ENCODE measurements at regions not wholly inside any gene's neighbourhood (a gene's known extent, or its start where the extent isn't known, plus 50 kb on each side); places are given as distances from the start of the nearest gene placed in this dataset.
A peak's percentile ranks its signal among the peaks of the same experiment; 100 is the strongest.

DNA sequence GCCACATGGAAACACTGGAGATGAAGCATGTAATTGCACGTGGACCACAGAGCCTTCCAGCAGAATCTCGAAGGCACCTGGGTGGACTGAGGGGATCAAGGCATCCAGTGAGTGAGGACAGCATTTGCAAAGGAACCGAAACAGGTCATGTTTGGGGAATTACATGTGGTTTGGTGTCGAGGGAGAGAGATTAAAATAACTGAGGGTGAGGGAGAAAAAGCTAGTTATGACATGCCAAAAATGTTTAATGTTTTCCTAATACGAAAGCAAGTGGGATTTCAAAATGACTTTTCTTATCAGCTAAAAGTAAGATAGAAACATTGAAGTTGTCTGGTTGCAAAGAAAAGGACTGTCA lies 157.1 kb downstream of the BLID start:
- no peak overlapping the region for H3K4me2 ChIP-seq
- peak overlapping the region in 1 of 2 experiments; percentile 68; a peak in 2 of 4 replicates for H3K27ac ChIP-seq (ENCODE audit: low read depth in 2 of 2, low read length in 1 of 2)
- TF ChIP-seq, protein P1, sequence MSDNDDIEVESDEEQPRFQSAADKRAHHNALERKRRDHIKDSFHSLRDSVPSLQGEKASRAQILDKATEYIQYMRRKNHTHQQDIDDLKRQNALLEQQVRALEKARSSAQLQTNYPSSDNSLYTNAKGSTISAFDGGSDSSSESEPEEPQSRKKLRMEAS (IDR thresholded peaks at IDR 0.05; ENCODE audit: low read depth): no peak
- TF ChIP-seq MXI1 (IDR thresholded peaks at IDR 0.05; ENCODE audit: low read depth, low read length): 0 out of 2 replicates have a peak, but pooled peaks have one; percentile 12
- no peak overlapping the region for H3K4me3 ChIP-seq (ENCODE audit: low read depth in 2 of 2, low read length in 1 of 2)
- H3K79me2 ChIP-seq (ENCODE audit: insufficient read depth): no peaks in the 10 kb centered on the region
- ChIA-PET CTCF (no interaction called here), POLR2A (no interaction called here)
- H3K4me1 ChIP-seq (ENCODE audit: control insufficient read depth in 1 of 2, insufficient read depth in 2 of 2, low read depth in 1 of 2, low read length in 1 of 2): peaks cover 0 to 10% of the 10 kb centered on the region in 2 experiments; a peak in 2 of 4 replicates
- H3F3A ChIP-seq (replicated peaks; ENCODE audit: insufficient read depth): no peaks in the 10 kb centered on the region
- no peaks in the 10 kb centered on the region for H3K36me3 ChIP-seq (replicated peaks in 1 of 2; ENCODE audit: control insufficient read depth in 1 of 2, insufficient read depth in 2 of 2, low read length in 1 of 2)
- no peaks in the 10 kb centered on the region for H3K9me2 ChIP-seq
- no peak for DNase-seq
- no peak overlapping the region for H3K9ac ChIP-seq
- H3K27me3 ChIP-seq (ENCODE audit: insufficient read depth): no peaks in the 10 kb centered on the region
- no peak overlapping the region for H2AFZ ChIP-seq (ENCODE audit: low read depth)
- H4K20me1 ChIP-seq (ENCODE audit: insufficient read depth): no peaks in the 10 kb centered on the region
- 64% methylated on average over 5 of the region's 5 CpGs for WGBS (ENCODE audit: low lambda C conversion rate)
- no peaks in the 10 kb centered on the region for H3K9me3 ChIP-seq

DNA sequence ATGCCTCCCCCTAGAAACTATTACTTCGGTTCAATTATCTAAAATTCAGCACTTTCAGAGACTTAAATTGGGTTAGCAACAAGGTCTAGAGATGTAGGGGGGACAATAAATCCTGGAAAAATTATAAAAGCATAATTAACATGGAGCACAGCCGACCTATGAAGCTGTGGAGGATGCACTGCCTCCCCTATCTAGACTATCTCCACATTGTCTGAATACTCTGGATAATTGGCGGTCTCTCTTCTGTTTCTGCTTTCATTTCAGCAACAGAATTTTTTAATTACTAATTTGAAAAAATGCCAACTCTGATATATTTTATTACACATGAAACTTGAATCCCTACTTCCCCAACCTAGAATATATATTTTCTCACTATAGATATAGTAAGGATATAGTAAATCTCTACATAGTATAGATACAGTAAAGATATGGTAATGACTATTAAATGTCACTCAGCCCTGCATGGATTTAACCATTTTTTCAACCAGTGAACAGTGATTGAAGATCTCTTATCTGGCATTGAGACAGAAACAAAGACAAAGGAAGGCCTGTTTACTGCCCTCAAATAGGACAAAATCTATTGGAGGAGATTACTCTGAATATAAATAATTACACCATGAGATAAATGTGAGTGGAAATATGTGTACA lies 157.6 kb downstream of the BLID start:
- Histone ChIP-seq H3K9ac (no peak overlapping the region), H3K4me1 (ENCODE audit: control insufficient read depth in 1 of 2, insufficient read depth in 2 of 2, low read depth in 1 of 2, low read length in 1 of 2) (peaks cover 0 to 10% of the 10 kb centered on the region in 2 experiments; a peak in 2 of 4 replicates), H3K79me2 (ENCODE audit: insufficient read depth) (no peaks in the 10 kb centered on the region), H3K27ac (ENCODE audit: low read depth in 2 of 2, low read length in 1 of 2) (peak overlapping the region in 1 of 2 experiments; percentile 68; a peak in 2 of 4 replicates), H3K4me2 (no peak overlapping the region), H3K9me3 (no peaks in the 10 kb centered on the region), H3F3A (replicated peaks; ENCODE audit: insufficient read depth) (no peaks in the 10 kb centered on the region), H3K4me3 (ENCODE audit: low read depth in 2 of 2, low read length in 1 of 2) (no peak overlapping the region), H3K36me3 (replicated peaks in 1 of 2; ENCODE audit: control insufficient read depth in 1 of 2, insufficient read depth in 2 of 2, low read length in 1 of 2) (no peaks in the 10 kb centered on the region), H3K9me2 (no peaks in the 10 kb centered on the region), H2AFZ (ENCODE audit: low read depth) (no peak overlapping the region), H3K27me3 (ENCODE audit: insufficient read depth) (no peaks in the 10 kb centered on the region), H4K20me1 (ENCODE audit: insufficient read depth) (no peaks in the 10 kb centered on the region)
- WGBS (ENCODE audit: low lambda C conversion rate): 40% methylated on average over 3 of the region's 3 CpGs
- TF ChIP-seq NRF1 (IDR thresholded peaks at IDR 0.05; ENCODE audit: low read depth, low read length): no peak
- TF ChIP-seq, protein P1 (IDR thresholded peaks at IDR 0.05; ENCODE audit: low read depth): 0 out of 2 replicates have a peak, but pooled peaks have one; percentile 21
- no peak for TF ChIP-seq FOXJ3 (CRISPR knock-in tag; IDR thresholded peaks at IDR 0.05)
- TF ChIP-seq MXI1 (IDR thresholded peaks at IDR 0.05; ENCODE audit: low read depth, low read length): peak; percentile 5; the same call in 1 of the 2 replicates
- peak; percentile 31; the same call in 1 of the 2 replicates for TF ChIP-seq RCOR1 (IDR thresholded peaks at IDR 0.05; ENCODE audit: low read length)
- TF ChIP-seq GATA2 (CRISPR knock-in tag; IDR thresholded peaks at IDR 0.05): peak; percentile 69
- peak in 1 of 2 experiments; percentile 20; a peak in 1 of 4 replicates for TF ChIP-seq EP300 (IDR thresholded peaks at IDR 0.05; ENCODE audit: borderline replicate concordance in 1 of 2, low read depth in 1 of 2, low read length in 1 of 2)
- DNase-seq: peak; percentile 63
- ChIA-PET CTCF (interaction anchor here (1.6 kb wide), 1 partner anchor 14 kb away, joined by 5 read pairs; no protein-coding TSS in a partner anchor), POLR2A (no interaction called here)

DNA sequence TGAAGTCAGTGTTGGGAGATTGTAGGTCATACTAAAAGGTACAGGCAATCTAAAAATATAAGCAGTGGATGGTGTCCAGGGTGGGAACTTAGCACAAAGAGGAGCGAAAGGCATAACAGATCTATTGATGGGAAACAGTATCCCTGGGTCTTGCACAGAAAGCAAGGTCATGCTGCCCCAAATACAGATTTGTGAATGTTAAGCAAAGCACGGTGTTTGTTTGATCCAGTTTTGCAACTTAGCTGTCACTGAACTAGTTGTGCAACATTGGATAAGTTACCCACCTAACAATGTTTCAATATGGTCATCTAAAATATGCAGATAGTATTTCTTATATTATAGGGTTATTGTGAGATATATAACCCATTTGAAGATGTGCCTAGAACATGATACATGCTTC lies 162.9 kb downstream of the BLID start:
- Histone ChIP-seq H3K27ac (ENCODE audit: low read depth in 2 of 2, low read length in 1 of 2) (no peak overlapping the region), H3K4me1 (ENCODE audit: control insufficient read depth in 1 of 2, insufficient read depth in 2 of 2, low read depth in 1 of 2, low read length in 1 of 2) (no peaks in the 10 kb centered on the region; a peak in 1 of 4 replicates), H3K9me2 (no peaks in the 10 kb centered on the region), H2AFZ (ENCODE audit: low read depth) (no peak overlapping the region), H3K79me2 (ENCODE audit: insufficient read depth) (no peaks in the 10 kb centered on the region), H3K4me2 (no peak overlapping the region), H3K9me3 (no peaks in the 10 kb centered on the region), H3F3A (replicated peaks; ENCODE audit: insufficient read depth) (no peaks in the 10 kb centered on the region), H3K9ac (no peak overlapping the region), H3K4me3 (ENCODE audit: low read depth in 2 of 2, low read length in 1 of 2) (no peak overlapping the region), H4K20me1 (ENCODE audit: insufficient read depth) (no peaks in the 10 kb centered on the region), H3K27me3 (ENCODE audit: insufficient read depth) (no peaks in the 10 kb centered on the region), H3K36me3 (replicated peaks in 1 of 2; ENCODE audit: control insufficient read depth in 1 of 2, insufficient read depth in 2 of 2, low read length in 1 of 2) (no peaks in the 10 kb centered on the region)
- POLR2A ChIA-PET: no interaction called here
- CTCF ChIA-PET: no interaction called here
- WGBS (ENCODE audit: low lambda C conversion rate): 66% methylated on average over 2 of the region's 2 CpGs
- no peak for DNase-seq
- TF ChIP-seq RAD21 (IDR thresholded peaks at IDR 0.05; ENCODE audit: low read length): no peak
- no peak for TF ChIP-seq SMC3 (IDR thresholded peaks at IDR 0.05; ENCODE audit: low read depth, low read length)
- TF ChIP-seq RCOR1 (IDR thresholded peaks at IDR 0.05; ENCODE audit: low read length): no peak
- no peak for TF ChIP-seq RFX5 (IDR thresholded peaks at IDR 0.05; ENCODE audit: low read length)
- TF ChIP-seq POLR2AphosphoS5 (IDR thresholded peaks at IDR 0.05; ENCODE audit: low read depth, low read length): no peak
- TF ChIP-seq, protein P2, sequence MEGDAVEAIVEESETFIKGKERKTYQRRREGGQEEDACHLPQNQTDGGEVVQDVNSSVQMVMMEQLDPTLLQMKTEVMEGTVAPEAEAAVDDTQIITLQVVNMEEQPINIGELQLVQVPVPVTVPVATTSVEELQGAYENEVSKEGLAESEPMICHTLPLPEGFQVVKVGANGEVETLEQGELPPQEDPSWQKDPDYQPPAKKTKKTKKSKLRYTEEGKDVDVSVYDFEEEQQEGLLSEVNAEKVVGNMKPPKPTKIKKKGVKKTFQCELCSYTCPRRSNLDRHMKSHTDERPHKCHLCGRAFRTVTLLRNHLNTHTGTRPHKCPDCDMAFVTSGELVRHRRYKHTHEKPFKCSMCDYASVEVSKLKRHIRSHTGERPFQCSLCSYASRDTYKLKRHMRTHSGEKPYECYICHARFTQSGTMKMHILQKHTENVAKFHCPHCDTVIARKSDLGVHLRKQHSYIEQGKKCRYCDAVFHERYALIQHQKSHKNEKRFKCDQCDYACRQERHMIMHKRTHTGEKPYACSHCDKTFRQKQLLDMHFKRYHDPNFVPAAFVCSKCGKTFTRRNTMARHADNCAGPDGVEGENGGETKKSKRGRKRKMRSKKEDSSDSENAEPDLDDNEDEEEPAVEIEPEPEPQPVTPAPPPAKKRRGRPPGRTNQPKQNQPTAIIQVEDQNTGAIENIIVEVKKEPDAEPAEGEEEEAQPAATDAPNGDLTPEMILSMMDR (IDR thresholded peaks at IDR 0.05): no peak
- TF ChIP-seq, protein P3, sequence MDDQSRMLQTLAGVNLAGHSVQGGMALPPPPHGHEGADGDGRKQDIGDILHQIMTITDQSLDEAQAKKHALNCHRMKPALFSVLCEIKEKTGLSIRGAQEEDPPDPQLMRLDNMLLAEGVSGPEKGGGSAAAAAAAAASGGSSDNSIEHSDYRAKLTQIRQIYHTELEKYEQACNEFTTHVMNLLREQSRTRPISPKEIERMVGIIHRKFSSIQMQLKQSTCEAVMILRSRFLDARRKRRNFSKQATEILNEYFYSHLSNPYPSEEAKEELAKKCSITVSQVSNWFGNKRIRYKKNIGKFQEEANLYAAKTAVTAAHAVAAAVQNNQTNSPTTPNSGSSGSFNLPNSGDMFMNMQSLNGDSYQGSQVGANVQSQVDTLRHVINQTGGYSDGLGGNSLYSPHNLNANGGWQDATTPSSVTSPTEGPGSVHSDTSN (IDR thresholded peaks at IDR 0.05): no peak
- no peak for TF ChIP-seq RXRA (IDR thresholded peaks at IDR 0.05; ENCODE audit: borderline replicate concordance, low read depth)
- no peak for TF ChIP-seq EZH2phosphoT487 (IDR thresholded peaks at IDR 0.05; ENCODE audit: borderline replicate concordance, low read depth)
- TF ChIP-seq TCF12 (IDR thresholded peaks at IDR 0.05): no peak
- TF ChIP-seq CHD2 (IDR thresholded peaks at IDR 0.05; ENCODE audit: low read length, partially characterized antibody): no peak
- TF ChIP-seq ELF1 (IDR thresholded peaks at IDR 0.05): no peak
- TF ChIP-seq GATA2 (CRISPR knock-in tag; IDR thresholded peaks at IDR 0.05): no peak
- TF ChIP-seq FOXM1 (IDR thresholded peaks at IDR 0.05; ENCODE audit: low read depth): no peak
- TF ChIP-seq, protein P1 (IDR thresholded peaks at IDR 0.05; ENCODE audit: low read depth): no peak
